GM18502 (cell line): ENCODE measurements at regions not wholly inside any gene's neighbourhood (a gene's known extent, or its start where the extent isn't known, plus 50 kb on each side); places are given as distances from the start of the nearest gene placed in this dataset.

Source experiments
- ATAC-seq: cut with Tn5 transposase; IDR thresholded peaks from one replicate; pipeline ENCODE4 v1.9.1; 2021; ENCODE audit warnings: mild to moderate bottlenecking; ENCODE audit not compliant: unreplicated experiment, poor library complexity

GRCh38 chr1:229759586-229759985 lies 133.5 kb downstream of the URB2 start:
- ATAC-seq, result no peak

- no peak for ATAC-seq
Observed at GRCh38 chr1:229760478-229760996, 134.5 kb downstream of the URB2 start.

GRCh38 chr1:229762891-229763290 lies 136.8 kb downstream of the URB2 start:
- no peak for ATAC-seq

GRCh38 chr1:229768232-229768631 lies 142.2 kb downstream of the URB2 start:
- no peak for ATAC-seq

- ATAC-seq, result no peak
Observed at GRCh38 chr1:229769006-229769405, 143.0 kb downstream of the URB2 start.

GRCh38 chr1:229769809-229770208 lies 143.8 kb downstream of the URB2 start:
- no peak for ATAC-seq

GRCh38 chr1:229778794-229779193 lies 152.7 kb downstream of the URB2 start:
- ATAC-seq, result no peak

GRCh38 chr1:229781453-229781852 lies 155.4 kb downstream of the URB2 start:
- no peak for ATAC-seq

GRCh38 chr1:229782469-229782868 lies 156.4 kb downstream of the URB2 start:
- no peak for ATAC-seq

- no peak for ATAC-seq
Observed at GRCh38 chr1:229784834-229785233, 158.8 kb downstream of the URB2 start.

GRCh38 chr1:229786974-229787610 lies 161.0 kb downstream of the URB2 start:
- ATAC-seq, result no peak

GRCh38 chr1:229788004-229788403 lies 162.0 kb downstream of the URB2 start:
- ATAC-seq, result no peak

- no peak for ATAC-seq
Observed at GRCh38 chr1:229792012-229792975, 166.2 kb downstream of the URB2 start.

- ATAC-seq, result no peak
Observed at GRCh38 chr1:229793488-229793887, 167.4 kb downstream of the URB2 start.

GRCh38 chr1:229798558-229798957 lies 172.5 kb downstream of the URB2 start:
- ATAC-seq, result no peak

GRCh38 chr1:229803626-229804217 lies 177.7 kb downstream of the URB2 start:
- ATAC-seq, result no peak

GRCh38 chr1:229808272-229808671 lies 182.2 kb downstream of the URB2 start:
- ATAC-seq, result no peak

- ATAC-seq, result no peak
Observed at GRCh38 chr1:229810140-229810539, 184.1 kb downstream of the URB2 start.

GRCh38 chr1:229810961-229811360 lies 184.9 kb downstream of the URB2 start:
- no peak for ATAC-seq

GRCh38 chr1:229812148-229812547 lies 186.1 kb downstream of the URB2 start:
- ATAC-seq, result no peak

GRCh38 chr1:229812693-229813092 lies 186.6 kb downstream of the URB2 start:
- ATAC-seq, result no peak
